Astrocyte (in vitro differentiated cells and primary cell): ENCODE measurements at regions not wholly inside any gene's neighbourhood (a gene's known extent, or its start where the extent isn't known, plus 50 kb on each side); places are given as distances from the start of the nearest gene placed in this dataset.

Experiments
- DNase-seq: peaks from one replicate; pipeline ENCODE4 v3.0.0-alpha.2; 2010; ENCODE audit warnings: low read depth
- FAIRE-seq: peaks from 2 replicates; lab custom pipeline; 2011; peaks lifted over from hg19 to GRCh38; lab: Jason Lieb, UNC
- H2AFZ ChIP-seq: 2 replicates; pipeline ENCODE4 v1.6.0; 2012; ENCODE audit warnings: low read depth, low read length, inconsistent platforms
- H3K27ac ChIP-seq: 2 replicates; pipeline ENCODE4 v1.5.1; 2011; ENCODE audit warnings: low read depth, low read length, inconsistent platforms
- H3K27me3 ChIP-seq: 2 replicates; pipeline ENCODE4 v1.6.0; 2011; ENCODE audit warnings: low read length, inconsistent platforms; ENCODE audit not compliant: insufficient read depth
- H3K36me3 ChIP-seq: 2 replicates; pipeline ENCODE4 v1.5.1; 2011; ENCODE audit warnings: low read length, inconsistent platforms; ENCODE audit not compliant: insufficient read depth
- H3K4me1 ChIP-seq: 2 replicates; pipeline ENCODE4 v1.5.1; 2011; ENCODE audit warnings: low read length, inconsistent platforms; ENCODE audit not compliant: insufficient read depth
- H3K4me2 ChIP-seq: 2 replicates; pipeline ENCODE4 v1.6.0; 2012; ENCODE audit warnings: low read length, inconsistent platforms
- H3K4me3 ChIP-seq: 2 replicates; pipeline ENCODE4 v1.5.1; 2011; ENCODE audit warnings: low read depth, mild to moderate bottlenecking, low read length, inconsistent platforms; ENCODE audit not compliant: insufficient read depth
- H3K79me2 ChIP-seq: 2 replicates; pipeline ENCODE4 v1.6.0; 2012; ENCODE audit warnings: mild to moderate bottlenecking, low read length, inconsistent platforms; ENCODE audit not compliant: insufficient read depth
- H3K9ac ChIP-seq: 2 replicates; pipeline ENCODE4 v1.6.0; 2012; ENCODE audit warnings: mild to moderate bottlenecking, low read length, inconsistent platforms
- H3K9me3 ChIP-seq: 2 replicates; pipeline ENCODE4 v1.5.1; 2012; ENCODE audit warnings: low read depth, mild to moderate bottlenecking, low read length, inconsistent platforms; ENCODE audit not compliant: insufficient read depth
- H4K20me1 ChIP-seq: 2 replicates; pipeline ENCODE4 v1.6.0; 2012; ENCODE audit warnings: low read length, inconsistent platforms; ENCODE audit not compliant: insufficient read depth
- H3K27ac Mint-ChIP-seq: one replicate; pipeline ENCODE4 v1.8.0; 2021; ENCODE audit warnings: mild to moderate bottlenecking, mixed read lengths; ENCODE audit not compliant: unreplicated experiment
- H3K27me3 Mint-ChIP-seq: one replicate; pipeline ENCODE4 v1.8.0; 2021; ENCODE audit warnings: low read depth, mixed read lengths; ENCODE audit not compliant: unreplicated experiment
- H3K36me3 Mint-ChIP-seq: one replicate; pipeline ENCODE4 v1.8.0; 2021; ENCODE audit warnings: low read depth, mixed read lengths; ENCODE audit not compliant: unreplicated experiment
- H3K4me1 Mint-ChIP-seq: one replicate; pipeline ENCODE4 v1.8.0; 2021; ENCODE audit warnings: low read depth, mixed read lengths; ENCODE audit not compliant: unreplicated experiment
- H3K4me3 Mint-ChIP-seq: one replicate; pipeline ENCODE4 v1.8.0; 2021; ENCODE audit warnings: mild to moderate bottlenecking, moderate library complexity, mixed read lengths; ENCODE audit not compliant: unreplicated experiment
- H3K9me3 Mint-ChIP-seq: one replicate; pipeline ENCODE4 v1.8.0; 2021; ENCODE audit warnings: mild to moderate bottlenecking, mixed read lengths; ENCODE audit not compliant: unreplicated experiment
- CTCF ChIP-seq: IDR thresholded peaks from 2 replicates; pipeline ENCODE4 v1.5.1; 2011; ENCODE audit warnings: low read depth, mild to moderate bottlenecking, inconsistent platforms, low read length, moderate library complexity; ENCODE audit not compliant: insufficient read depth
- EZH2 ChIP-seq: IDR thresholded peaks from 2 replicates; pipeline ENCODE4 v1.6.1; 2012; ENCODE audit warnings: mild to moderate bottlenecking, low read length, inconsistent platforms; ENCODE audit not compliant: insufficient read depth

- peaks cover 11% of the 10 kb centered on the region for H3K27me3 Mint-ChIP-seq
- Histone ChIP-seq H4K20me1 (no peaks in the 10 kb centered on the region), H3K9ac (no peak overlapping the region), H3K4me2 (peak overlapping the region; percentile 52), H3K27me3 (no peaks in the 10 kb centered on the region), H3K79me2 (no peaks in the 10 kb centered on the region), H3K36me3 (no peaks in the 10 kb centered on the region), H3K4me3 (no peak overlapping the region), H2AFZ (peak overlapping the region; percentile 28), H3K27ac (no peak overlapping the region), H3K4me1 (peaks cover 26% of the 10 kb centered on the region), H3K9me3 (no peaks in the 10 kb centered on the region)
- no peak for FAIRE-seq
- peak; percentile 83 for DNase-seq
- no peaks in the 10 kb centered on the region for H3K9me3 Mint-ChIP-seq
- H3K4me1 Mint-ChIP-seq, result peaks cover 4% of the 10 kb centered on the region
- TF ChIP-seq EZH2 (no peak), CTCF (no peak)
- H3K4me3 Mint-ChIP-seq, result no peak overlapping the region
- no peaks in the 10 kb centered on the region for H3K36me3 Mint-ChIP-seq
- no peak overlapping the region for H3K27ac Mint-ChIP-seq
Observed at GRCh38 chr15:99507504-99508310, 58.1 kb upstream of the MEF2A start.

- no peak for FAIRE-seq
- H2AFZ ChIP-seq, result peak overlapping the region; percentile 28
- H3K4me1 Mint-ChIP-seq, result peaks cover 4% of the 10 kb centered on the region
- H3K9me3 ChIP-seq, result no peaks in the 10 kb centered on the region
- no peak overlapping the region for H3K27ac Mint-ChIP-seq
- no peaks in the 10 kb centered on the region for H3K36me3 Mint-ChIP-seq
- peaks cover 26% of the 10 kb centered on the region for H3K4me1 ChIP-seq
- no peaks in the 10 kb centered on the region for H4K20me1 ChIP-seq
- peaks cover 9% of the 10 kb centered on the region for H3K27me3 Mint-ChIP-seq
- no peaks in the 10 kb centered on the region for H3K36me3 ChIP-seq
- no peak for DNase-seq
- TF ChIP-seq CTCF (no peak), EZH2 (no peak)
- no peaks in the 10 kb centered on the region for H3K79me2 ChIP-seq
- no peak overlapping the region for H3K9ac ChIP-seq
- no peaks in the 10 kb centered on the region for H3K9me3 Mint-ChIP-seq
- no peak overlapping the region for H3K27ac ChIP-seq
- no peak overlapping the region for H3K4me3 Mint-ChIP-seq
- peak overlapping the region; percentile 52 for H3K4me2 ChIP-seq
- no peak overlapping the region for H3K4me3 ChIP-seq
- no peaks in the 10 kb centered on the region for H3K27me3 ChIP-seq
Observed at GRCh38 chr15:99508311-99508645, 57.5 kb upstream of the MEF2A start.

- no peaks in the 10 kb centered on the region for H3K9me3 Mint-ChIP-seq
- no peak overlapping the region for H3K4me3 Mint-ChIP-seq
- Histone ChIP-seq H3K4me2 (no peak overlapping the region), H3K9me3 (no peaks in the 10 kb centered on the region), H3K79me2 (no peaks in the 10 kb centered on the region), H3K27ac (no peak overlapping the region), H3K4me1 (peaks cover 26% of the 10 kb centered on the region), H3K27me3 (no peaks in the 10 kb centered on the region), H4K20me1 (no peaks in the 10 kb centered on the region), H3K36me3 (no peaks in the 10 kb centered on the region), H3K9ac (no peak overlapping the region), H3K4me3 (no peak overlapping the region), H2AFZ (no peak overlapping the region)
- no peak for DNase-seq
- peaks cover 6% of the 10 kb centered on the region for H3K27me3 Mint-ChIP-seq
- H3K27ac Mint-ChIP-seq, result no peak overlapping the region
- FAIRE-seq, result no peak
- no peak for TF ChIP-seq CTCF
- TF ChIP-seq EZH2, result no peak
- H3K4me1 Mint-ChIP-seq, result peaks cover 4% of the 10 kb centered on the region
- no peaks in the 10 kb centered on the region for H3K36me3 Mint-ChIP-seq
Observed at GRCh38 chr15:99508852-99509251, 56.9 kb upstream of the MEF2A start.
